ENCODE measurements at regions not wholly inside any gene's neighbourhood (a gene's known extent, or its start where the extent isn't known, plus 50 kb on each side); places are given as distances from the start of the nearest gene placed in this dataset.

DNA sequence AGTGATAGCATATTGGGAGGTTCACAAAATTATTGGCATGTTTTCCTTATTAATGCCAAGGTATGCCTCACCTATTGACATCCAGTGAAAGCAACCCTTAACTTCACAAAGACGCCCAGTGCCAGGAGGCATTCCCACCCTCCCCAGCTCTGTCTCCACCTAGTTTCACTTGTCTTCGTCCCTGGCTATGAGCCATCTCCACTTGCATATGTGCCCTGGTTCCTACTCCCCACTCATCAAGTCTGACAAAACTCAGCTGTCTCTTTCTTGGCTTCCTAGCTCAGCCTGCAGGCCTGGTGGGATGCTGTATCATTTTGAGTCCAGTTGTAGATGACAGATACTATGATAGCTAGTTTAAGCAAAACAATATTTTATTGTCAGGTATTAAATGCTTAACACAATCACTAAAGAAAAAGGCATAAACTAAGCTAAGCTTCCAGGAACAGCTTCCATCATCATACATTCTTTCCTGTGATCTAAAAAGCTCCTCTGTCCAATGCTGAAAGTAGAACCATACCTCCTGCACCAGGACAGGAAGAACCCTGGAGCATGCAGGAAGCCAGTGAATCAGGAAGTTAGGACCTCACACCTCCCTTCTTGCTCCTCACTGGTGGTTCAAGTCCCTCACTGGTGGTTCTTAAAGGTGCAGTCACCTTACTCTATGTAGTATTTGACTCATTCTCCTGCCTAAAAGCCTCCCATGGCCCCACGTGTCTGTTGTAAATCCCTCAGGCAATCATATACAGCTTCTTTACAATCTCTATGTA, 410.3 kb upstream of the RASGEF1B start:
- no peaks in the 10 kb centered on the region for H3K36me3 ChIP-seq
- no peaks in the 10 kb centered on the region for H3K27me3 ChIP-seq
- H3K4me3 ChIP-seq: no peak overlapping the region
- TF ChIP-seq, protein P1, sequence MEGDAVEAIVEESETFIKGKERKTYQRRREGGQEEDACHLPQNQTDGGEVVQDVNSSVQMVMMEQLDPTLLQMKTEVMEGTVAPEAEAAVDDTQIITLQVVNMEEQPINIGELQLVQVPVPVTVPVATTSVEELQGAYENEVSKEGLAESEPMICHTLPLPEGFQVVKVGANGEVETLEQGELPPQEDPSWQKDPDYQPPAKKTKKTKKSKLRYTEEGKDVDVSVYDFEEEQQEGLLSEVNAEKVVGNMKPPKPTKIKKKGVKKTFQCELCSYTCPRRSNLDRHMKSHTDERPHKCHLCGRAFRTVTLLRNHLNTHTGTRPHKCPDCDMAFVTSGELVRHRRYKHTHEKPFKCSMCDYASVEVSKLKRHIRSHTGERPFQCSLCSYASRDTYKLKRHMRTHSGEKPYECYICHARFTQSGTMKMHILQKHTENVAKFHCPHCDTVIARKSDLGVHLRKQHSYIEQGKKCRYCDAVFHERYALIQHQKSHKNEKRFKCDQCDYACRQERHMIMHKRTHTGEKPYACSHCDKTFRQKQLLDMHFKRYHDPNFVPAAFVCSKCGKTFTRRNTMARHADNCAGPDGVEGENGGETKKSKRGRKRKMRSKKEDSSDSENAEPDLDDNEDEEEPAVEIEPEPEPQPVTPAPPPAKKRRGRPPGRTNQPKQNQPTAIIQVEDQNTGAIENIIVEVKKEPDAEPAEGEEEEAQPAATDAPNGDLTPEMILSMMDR (IDR thresholded peaks at IDR 0.05; ENCODE audit: low read depth, low read length): no peak
- no peaks in the 10 kb centered on the region for H3K4me1 ChIP-seq (ENCODE audit: low read depth)
- H3K27ac ChIP-seq: no peak overlapping the region
- no peak for DNase-seq (ENCODE audit: low read depth in 1 of 2, low spot score in 1 of 2)
- no peaks in the 10 kb centered on the region for H3K9me3 ChIP-seq (ENCODE audit: low read depth)

DNA sequence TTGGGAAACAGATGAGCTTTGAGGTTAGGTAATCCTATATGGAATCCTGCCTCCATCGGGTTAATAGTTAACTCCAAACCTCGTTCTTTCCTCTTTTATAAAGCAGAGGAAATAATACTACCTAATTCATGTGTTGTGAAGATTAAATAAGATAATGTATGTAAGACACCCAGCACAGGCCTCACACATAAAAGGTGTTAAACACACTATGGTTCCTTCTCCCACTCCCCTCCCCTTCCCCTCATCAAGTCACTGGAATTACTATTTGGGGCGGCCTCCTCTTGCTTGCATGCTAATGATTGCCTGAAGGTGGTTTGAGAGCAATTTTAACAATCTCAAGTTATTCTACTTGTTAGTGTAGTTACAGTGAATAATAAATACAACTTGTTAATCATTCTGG, 404.4 kb upstream of the RASGEF1B start:
- TF ChIP-seq, protein P1 (IDR thresholded peaks at IDR 0.05; ENCODE audit: low read depth, low read length): no peak
- Histone ChIP-seq H3K36me3 (no peaks in the 10 kb centered on the region), H3K9me3 (ENCODE audit: low read depth) (no peaks in the 10 kb centered on the region), H3K4me1 (ENCODE audit: low read depth) (no peaks in the 10 kb centered on the region), H3K27ac (no peak overlapping the region), H3K27me3 (no peaks in the 10 kb centered on the region), H3K4me3 (no peak overlapping the region)
- no peak for DNase-seq (ENCODE audit: low read depth in 1 of 2, low spot score in 1 of 2)

DNA sequence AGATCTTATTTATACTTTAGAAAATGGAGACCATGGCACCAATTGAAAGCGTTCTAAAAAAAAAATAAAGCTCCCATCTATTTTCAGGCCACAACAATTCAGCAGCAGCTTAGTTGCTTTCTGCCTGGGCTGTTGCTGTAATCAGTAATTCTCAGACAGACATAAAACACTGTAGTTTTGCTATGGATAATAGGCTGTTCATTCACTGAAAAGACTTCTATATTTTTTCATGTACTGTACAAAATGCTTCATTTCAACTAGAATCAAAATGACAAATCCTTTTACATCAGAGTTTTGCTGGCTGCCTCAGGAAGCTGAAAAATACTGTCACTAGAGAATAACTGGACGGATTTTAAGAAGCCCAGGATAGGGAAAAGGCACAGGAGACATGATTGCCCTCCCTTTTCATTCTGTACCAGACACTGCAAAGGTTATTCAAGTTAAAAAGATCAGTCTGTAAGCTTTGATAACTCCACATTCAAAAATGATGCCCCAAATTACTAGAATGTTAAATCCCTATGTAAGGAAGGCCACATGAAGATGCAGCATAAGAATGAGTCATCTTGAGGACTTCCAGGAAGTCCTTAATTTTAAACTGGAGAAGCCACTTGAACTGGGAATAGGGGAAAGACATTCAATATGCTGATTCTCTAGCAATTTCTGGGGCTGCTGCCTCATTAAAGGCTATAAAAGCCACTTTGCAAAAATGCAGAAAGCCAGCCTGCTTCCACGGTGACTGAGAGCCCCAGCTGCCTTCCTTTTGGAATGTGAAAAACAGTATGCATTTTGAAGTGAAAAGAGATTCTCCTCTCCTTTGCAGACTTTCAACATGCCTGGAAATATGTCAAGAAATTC, 403.2 kb upstream of the RASGEF1B start:
- no peak overlapping the region for H3K27ac ChIP-seq
- H3K9me3 ChIP-seq (ENCODE audit: low read depth): no peaks in the 10 kb centered on the region
- TF ChIP-seq, protein P1 (IDR thresholded peaks at IDR 0.05; ENCODE audit: low read depth, low read length): no peak

DNA sequence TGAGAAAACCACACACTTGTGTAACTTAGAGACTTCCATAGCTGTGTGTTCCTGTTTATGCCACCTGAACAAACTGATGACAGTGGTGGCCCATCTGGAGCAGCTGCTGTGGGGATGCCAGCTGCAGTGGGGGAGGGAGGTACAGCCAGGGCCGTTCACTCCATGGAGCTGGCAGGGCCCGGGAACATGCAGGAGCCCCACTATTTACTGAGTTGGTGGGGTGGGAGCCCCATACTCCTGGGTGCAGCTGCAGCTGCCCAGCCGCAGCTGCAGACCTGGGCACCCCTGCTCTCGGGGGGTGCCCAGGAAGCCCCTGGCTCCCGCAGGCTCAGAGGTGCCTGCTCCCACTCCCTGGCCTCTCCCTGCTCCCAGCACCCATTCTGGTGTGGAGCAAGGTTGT, 398.6 kb upstream of the RASGEF1B start:
- no peak overlapping the region for H3K27ac ChIP-seq
- H3K27me3 ChIP-seq: no peaks in the 10 kb centered on the region
- no peak overlapping the region for H3K4me3 ChIP-seq
- TF ChIP-seq, protein P1 (IDR thresholded peaks at IDR 0.05; ENCODE audit: low read depth, low read length): no peak
- H3K9me3 ChIP-seq (ENCODE audit: low read depth): no peaks in the 10 kb centered on the region
- no peaks in the 10 kb centered on the region for H3K4me1 ChIP-seq (ENCODE audit: low read depth)
- no peak for DNase-seq (ENCODE audit: low read depth in 1 of 2, low spot score in 1 of 2)
- no peaks in the 10 kb centered on the region for H3K36me3 ChIP-seq

More for the DNA sequence above, 403.2 kb upstream of the RASGEF1B start:
- H3K4me1 ChIP-seq (ENCODE audit: low read depth): no peaks in the 10 kb centered on the region
- H3K27me3 ChIP-seq: no peaks in the 10 kb centered on the region
- no peaks in the 10 kb centered on the region for H3K36me3 ChIP-seq
- no peak for DNase-seq (ENCODE audit: low read depth in 1 of 2, low spot score in 1 of 2)
- H3K4me3 ChIP-seq: no peak overlapping the region

DNA sequence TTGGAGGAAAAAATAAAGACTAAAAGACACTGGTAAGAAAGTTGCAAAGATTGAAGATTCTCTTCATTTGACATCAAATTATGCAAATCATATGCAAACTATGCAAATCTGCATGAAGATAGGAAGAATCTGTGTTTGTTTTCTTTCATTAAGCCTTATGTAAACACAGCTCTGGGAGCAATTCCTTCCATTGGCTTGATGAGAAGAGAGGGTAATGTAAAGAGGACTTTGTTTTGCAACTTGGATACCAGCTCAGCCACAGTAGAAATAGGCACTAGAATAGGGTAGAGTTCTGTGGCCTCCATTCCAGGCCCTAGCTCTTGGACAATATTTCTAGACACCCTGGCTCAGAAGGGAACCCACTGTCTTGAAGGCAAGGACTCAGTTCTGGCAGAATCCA, 388.4 kb upstream of the RASGEF1B start:
- no peak overlapping the region for H3K27ac ChIP-seq
- no peak for DNase-seq (ENCODE audit: low read depth in 1 of 2, low spot score in 1 of 2)
- H3K4me1 ChIP-seq (ENCODE audit: low read depth): no peaks in the 10 kb centered on the region
- H3K36me3 ChIP-seq: no peaks in the 10 kb centered on the region
- H3K9me3 ChIP-seq (ENCODE audit: low read depth): no peaks in the 10 kb centered on the region
- TF ChIP-seq, protein P1 (IDR thresholded peaks at IDR 0.05; ENCODE audit: low read depth, low read length): no peak
- no peaks in the 10 kb centered on the region for H3K27me3 ChIP-seq
- H3K4me3 ChIP-seq: no peak overlapping the region

Measured in cardiac muscle cell (in vitro differentiated cells and primary cell).